ENCODE measurements at regions not wholly inside any gene's neighbourhood (a gene's known extent, or its start where the extent isn't known, plus 50 kb on each side); places are given as distances from the start of the nearest gene placed in this dataset.

DNA sequence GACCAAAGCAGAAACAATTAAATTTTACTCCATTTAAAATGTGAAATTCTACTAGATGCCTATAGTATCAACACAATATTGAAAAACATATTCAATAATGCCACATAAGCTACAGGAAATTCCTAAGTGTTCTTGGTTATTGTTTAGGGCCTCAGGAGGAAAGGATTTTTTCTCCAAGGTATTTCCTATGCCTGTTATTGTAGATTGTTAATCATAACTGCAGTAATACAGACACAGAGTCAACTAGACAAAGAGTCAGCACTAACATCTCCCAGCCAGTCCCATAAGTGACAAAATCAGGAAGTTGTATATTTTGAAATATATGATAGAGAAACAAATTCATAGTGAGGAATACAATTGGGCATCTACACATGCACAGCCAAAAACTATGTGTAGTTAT lies 782.7 kb upstream of the KIF2B start (continued):
- TF ChIP-seq, protein P1, sequence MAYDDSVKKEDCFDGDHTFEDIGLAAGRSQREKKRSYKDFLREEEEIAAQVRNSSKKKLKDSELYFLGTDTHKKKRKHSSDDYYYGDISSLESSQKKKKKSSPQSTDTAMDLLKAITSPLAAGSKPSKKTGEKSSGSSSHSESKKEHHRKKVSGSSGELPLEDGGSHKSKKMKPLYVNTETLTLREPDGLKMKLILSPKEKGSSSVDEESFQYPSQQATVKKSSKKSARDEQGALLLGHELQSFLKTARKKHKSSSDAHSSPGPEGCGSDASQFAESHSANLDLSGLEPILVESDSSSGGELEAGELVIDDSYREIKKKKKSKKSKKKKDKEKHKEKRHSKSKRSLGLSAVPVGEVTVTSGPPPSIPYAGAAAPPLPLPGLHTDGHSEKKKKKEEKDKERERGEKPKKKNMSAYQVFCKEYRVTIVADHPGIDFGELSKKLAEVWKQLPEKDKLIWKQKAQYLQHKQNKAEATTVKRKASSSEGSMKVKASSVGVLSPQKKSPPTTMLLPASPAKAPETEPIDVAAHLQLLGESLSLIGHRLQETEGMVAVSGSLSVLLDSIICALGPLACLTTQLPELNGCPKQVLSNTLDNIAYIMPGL (CRISPR knock-in tag; IDR thresholded peaks at IDR 0.05; ENCODE audit: borderline replicate concordance in 1 of 2, low read depth in 1 of 2), result no peak
- TF ChIP-seq, protein P2, sequence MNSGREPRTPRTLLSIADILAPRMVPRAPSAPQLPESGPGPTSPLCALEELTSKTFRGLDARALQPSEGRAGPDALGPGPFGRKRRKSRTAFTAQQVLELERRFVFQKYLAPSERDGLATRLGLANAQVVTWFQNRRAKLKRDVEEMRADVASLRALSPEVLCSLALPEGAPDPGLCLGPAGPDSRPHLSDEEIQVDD (CRISPR knock-in tag; IDR thresholded peaks at IDR 0.05; ENCODE audit: borderline replicate concordance), result no peak
- TF ChIP-seq, protein P3, sequence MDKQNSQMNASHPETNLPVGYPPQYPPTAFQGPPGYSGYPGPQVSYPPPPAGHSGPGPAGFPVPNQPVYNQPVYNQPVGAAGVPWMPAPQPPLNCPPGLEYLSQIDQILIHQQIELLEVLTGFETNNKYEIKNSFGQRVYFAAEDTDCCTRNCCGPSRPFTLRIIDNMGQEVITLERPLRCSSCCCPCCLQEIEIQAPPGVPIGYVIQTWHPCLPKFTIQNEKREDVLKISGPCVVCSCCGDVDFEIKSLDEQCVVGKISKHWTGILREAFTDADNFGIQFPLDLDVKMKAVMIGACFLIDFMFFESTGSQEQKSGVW (CRISPR knock-in tag; IDR thresholded peaks at IDR 0.05; ENCODE audit: borderline replicate concordance), result no peak
- no peak for TF ChIP-seq ZNF891 (CRISPR knock-in tag; IDR thresholded peaks at IDR 0.05)
- no peak for TF ChIP-seq ATF7-NPFF (CRISPR knock-in tag; IDR thresholded peaks at IDR 0.05; ENCODE audit: low read depth)
- TF ChIP-seq ZNF253 (CRISPR knock-in tag; IDR thresholded peaks at IDR 0.05; ENCODE audit: borderline replicate concordance), result no peak
- TF ChIP-seq ZNF143 (CRISPR knock-in tag; IDR thresholded peaks at IDR 0.05), result no peak

DNA sequence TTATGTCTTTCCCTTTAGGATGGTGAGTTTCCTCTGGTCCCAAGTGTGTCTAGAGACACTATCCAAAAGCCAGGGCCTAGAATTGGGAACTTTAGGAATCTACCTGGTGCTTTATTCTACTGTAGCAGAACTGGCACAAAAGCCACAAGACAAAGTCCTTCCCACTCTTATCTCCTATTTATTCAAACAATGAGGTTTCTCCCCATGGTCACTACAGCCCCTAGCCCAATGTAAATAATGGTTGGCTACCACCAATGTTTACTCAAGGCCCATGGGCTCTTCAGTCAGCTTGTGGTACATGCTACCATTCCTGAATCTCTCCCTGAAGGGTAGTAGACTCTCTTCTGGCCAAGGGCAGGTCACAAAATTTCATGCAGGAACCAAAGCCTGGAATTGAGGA lies 789.4 kb upstream of the KIF2B start:
- DNase-seq (ENCODE audit: low spot score) (peak; percentile 30), ATAC-seq (peak; percentile 62), FAIRE-seq (no peak)
- H4K20me1 ChIP-seq (ENCODE audit: insufficient read depth, low read length), result no peaks in the 10 kb centered on the region
- H3K9me3 ChIP-seq (ENCODE audit: low read length), result peaks cover 54% of the 10 kb centered on the region
- H3K27me3 ChIP-seq (ENCODE audit: control insufficient read depth in 1 of 2, insufficient read depth in 2 of 2, low read length in 2 of 2), result no peaks in the 10 kb centered on the region
- BruUV-seq (replicated peaks), result no TSS peak
- no peaks in the 10 kb centered on the region for H3K36me3 ChIP-seq (replicated peaks in 1 of 2; ENCODE audit: control insufficient read depth in 1 of 2, insufficient read depth in 2 of 2, low read length in 2 of 2)
- no peak overlapping the region for H3K9ac ChIP-seq (ENCODE audit: insufficient read depth, low read depth, low read length)
- no peak overlapping the region for H3K27ac ChIP-seq (ENCODE audit: extremely low read length, insufficient read depth, low read length)
- ChIA-PET CTCF (ENCODE audit: low intra/inter-chr PET ratio, low total read pairs) (interaction anchor here (1.5 to 1.8 kb wide), 4 partner anchors 917 to 1858 kb away, joined by 3 to 14 read pairs (median 6); no protein-coding TSS in a partner anchor), POLR2A (no interaction called here)
- H3K4me1 ChIP-seq (ENCODE audit: insufficient read depth, low read length), result peaks cover 8% of the 10 kb centered on the region
- H3K79me2 ChIP-seq (ENCODE audit: insufficient read depth, low read length), result no peaks in the 10 kb centered on the region
- TF ChIP-seq SOX6 (IDR thresholded peaks at IDR 0.05), result no peak
- peak; percentile 56 for TF ChIP-seq SOX6 (CRISPR knock-in tag; IDR thresholded peaks at IDR 0.05)
- peak; percentile 53; the same call in 1 of the 2 replicates for TF ChIP-seq FOXA1 (IDR thresholded peaks at IDR 0.05)
- TF ChIP-seq FOXA1 (CRISPR knock-in tag; IDR thresholded peaks at IDR 0.05), result peak; percentile 51; the same call in 1 of the 2 replicates
- no peak for TF ChIP-seq ZNF598 (CRISPR knock-in tag; IDR thresholded peaks at IDR 0.05; ENCODE audit: borderline replicate concordance)
- TF ChIP-seq SOX13 (IDR thresholded peaks at IDR 0.05), result no peak
- TF ChIP-seq SOX13 (CRISPR knock-in tag; conservative IDR thresholded peaks at IDR 0.05 in 1 of 2, IDR thresholded peaks at IDR 0.05 in 1 of 2), result peak in 1 of 2 experiments; percentile 55; a peak in 1 of 4 replicates
- H3K4me3 ChIP-seq (replicated peaks in 1 of 3; ENCODE audit: insufficient read depth in 1 of 3, low read depth in 2 of 3, low read length in 3 of 3), result no peak overlapping the region
- in situ Hi-C loops (cut with HindIII; ENCODE audit: extremely low pct_ligation_motif_present, low pct_unique_long_range_greater_than_20kb) (loop anchor here (10.0 to 25.0 kb wide), 2 partner anchors 1142 to 1854 kb away; no protein-coding TSS in a partner anchor), intact Hi-C loops (cut with micrococcal nuclease; ENCODE audit: unreplicated experiment) (loop anchor here (5.0 kb wide), 1 partner anchor 1719 kb away; no protein-coding TSS in a partner anchor)
- 0 out of 2 replicates have a peak overlapping the region, but pooled peaks have one; percentile 4 for H3K4me2 ChIP-seq (ENCODE audit: low read depth, low read length)
- H2AFZ ChIP-seq (ENCODE audit: low read length), result no peak overlapping the region

Data from HepG2 (cell line).